WERI-Rb-1 (cell line): ENCODE measurements at regions not wholly inside any gene's neighbourhood (a gene's known extent, or its start where the extent isn't known, plus 50 kb on each side); places are given as distances from the start of the nearest gene placed in this dataset.

Source experiments
- DNase-seq: peaks from one replicate; pipeline ENCODE4 v3.0.0-alpha.2; 2020
- H3K27ac ChIP-seq: fragments of 250-450 bp; sonication (Bioruptor Pico); 2 replicates; pipeline ENCODE4 v1.5.1; 2020; ENCODE audit warnings: mild to moderate bottlenecking, moderate library complexity
- H3K27me3 ChIP-seq: fragments of 250-450 bp; sonication (Bioruptor Pico); 2 replicates; pipeline ENCODE4 v1.5.1; 2021; ENCODE audit warnings: mild to moderate bottlenecking, low read depth, moderate library complexity; ENCODE audit not compliant: insufficient read depth, severe bottlenecking
- H3K36me3 ChIP-seq: fragments of 250-450 bp; sonication (Bioruptor Pico); 2 replicates; pipeline ENCODE4 v1.5.1; 2020; ENCODE audit warnings: mild to moderate bottlenecking, moderate library complexity
- H3K4me3 ChIP-seq: 2 replicates; pipeline ENCODE4 v1.5.1; 2011; ENCODE audit warnings: low read depth, mild to moderate bottlenecking, control low read depth, low read length
- H3K9me3 ChIP-seq: fragments of 250-450 bp; sonication (Bioruptor Pico); 2 replicates; pipeline ENCODE4 v1.5.1; 2021; ENCODE audit warnings: mild to moderate bottlenecking, moderate library complexity; ENCODE audit not compliant: severe bottlenecking
- CTCF ChIP-seq: IDR thresholded peaks from 2 replicates; pipeline ENCODE4 v1.5.1; 2011; ENCODE audit warnings: low read depth, mild to moderate bottlenecking, control low read depth, inconsistent platforms, low read length

- TF ChIP-seq CTCF = no peak
- no peak overlapping the region for H3K27ac ChIP-seq
- H3K4me3 ChIP-seq = no peak overlapping the region
- H3K27me3 ChIP-seq = no peaks in the 10 kb centered on the region
- H3K36me3 ChIP-seq = no peaks in the 10 kb centered on the region
- H3K9me3 ChIP-seq = peaks cover 4% of the 10 kb centered on the region
- no peak for DNase-seq
These were observed 1702.9 kb upstream of the B3GALT2 start for GRCh38 chr1:194889310-194889709.

DNA sequence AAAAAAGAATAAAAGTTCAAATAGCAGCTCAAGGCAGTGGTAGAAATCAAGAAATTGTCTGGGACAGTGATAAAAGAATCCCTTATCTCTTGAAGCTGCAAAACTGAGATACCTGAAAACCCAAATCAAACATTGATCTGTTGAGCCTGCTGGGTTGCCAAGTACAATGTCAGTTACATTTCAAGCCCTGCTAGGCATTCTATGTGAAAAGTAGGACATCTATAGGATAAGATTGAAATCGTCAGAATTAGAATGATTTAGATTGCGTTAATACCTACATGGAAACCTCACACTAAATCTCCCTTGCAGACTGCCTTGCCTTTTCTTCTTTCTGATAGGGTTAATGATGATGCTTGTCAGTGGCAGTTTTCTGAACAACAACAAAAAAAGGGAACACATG lies 1684.4 kb upstream of the B3GALT2 start:
- DNase-seq = no peak
- no peak overlapping the region for H3K27ac ChIP-seq
- no peak overlapping the region for H3K4me3 ChIP-seq
- no peak for TF ChIP-seq CTCF
- H3K27me3 ChIP-seq = no peaks in the 10 kb centered on the region
- H3K9me3 ChIP-seq = no peaks in the 10 kb centered on the region
- H3K36me3 ChIP-seq = no peaks in the 10 kb centered on the region

DNA sequence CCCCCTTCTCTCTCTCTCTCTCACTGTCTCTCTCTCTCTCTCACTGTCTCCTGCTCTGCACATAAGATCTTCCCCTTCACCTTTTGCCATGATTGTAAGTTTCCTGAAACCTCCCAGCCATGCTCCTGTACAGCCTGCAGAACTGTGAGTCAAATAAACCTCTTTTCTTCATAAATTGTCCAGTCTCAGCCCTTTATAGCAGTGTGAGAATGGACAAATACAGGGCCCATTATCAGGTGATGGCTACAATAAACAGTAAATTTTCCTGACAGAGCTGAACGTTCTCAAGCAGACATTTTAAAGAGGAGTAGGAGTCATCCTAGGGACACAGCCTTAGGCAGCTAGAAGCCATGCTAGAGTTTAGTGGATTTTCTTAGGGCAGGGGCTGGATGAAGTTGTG lies 1679.7 kb upstream of the B3GALT2 start:
- Histone ChIP-seq H3K36me3 (no peaks in the 10 kb centered on the region), H3K4me3 (no peak overlapping the region), H3K27me3 (no peaks in the 10 kb centered on the region), H3K27ac (no peak overlapping the region), H3K9me3 (no peaks in the 10 kb centered on the region)
- no peak for TF ChIP-seq CTCF
- no peak for DNase-seq

GRCh38 chr1:194865383-194865782 lies 1679.0 kb upstream of the B3GALT2 start:
- Histone ChIP-seq H3K9me3 (no peaks in the 10 kb centered on the region), H3K36me3 (no peaks in the 10 kb centered on the region), H3K4me3 (no peak overlapping the region), H3K27ac (no peak overlapping the region), H3K27me3 (no peaks in the 10 kb centered on the region)
- no peak for TF ChIP-seq CTCF
- no peak for DNase-seq

GRCh38 chr1:194862129-194862528 lies 1675.7 kb upstream of the B3GALT2 start:
- TF ChIP-seq CTCF = no peak
- H3K4me3 ChIP-seq = no peak overlapping the region
- no peak for DNase-seq
- no peak overlapping the region for H3K27ac ChIP-seq
- no peaks in the 10 kb centered on the region for H3K36me3 ChIP-seq
- H3K9me3 ChIP-seq = no peaks in the 10 kb centered on the region
- no peaks in the 10 kb centered on the region for H3K27me3 ChIP-seq
